ENCODE measurements at regions not wholly inside any gene's neighbourhood (a gene's known extent, or its start where the extent isn't known, plus 50 kb on each side); places are given as distances from the start of the nearest gene placed in this dataset.

- no peak for TF ChIP-seq POLR2AphosphoS5 (IDR thresholded peaks at IDR 0.05)
- TF ChIP-seq CTCF (IDR thresholded peaks at IDR 0.05): no peak
- TF ChIP-seq POLR2A (IDR thresholded peaks at IDR 0.05): no peak
- no peak for TF ChIP-seq EP300 (IDR thresholded peaks at IDR 0.05; ENCODE audit: low read depth)
Measured at GRCh38 chr1:70546726-70547125, 135.7 kb downstream of the CTH start.
